HL-60 (cell line): ENCODE measurements at regions not wholly inside any gene's neighbourhood (a gene's known extent, or its start where the extent isn't known, plus 50 kb on each side); places are given as distances from the start of the nearest gene placed in this dataset.

ENCODE experiments used
- DNase-seq, 2 experiments: peaks; one replicate each; pipeline ENCODE4 v3.0.0-alpha.2; 2010 to 2020; ENCODE audit warnings: low read depth in 1 of 2, low spot score in 1 of 2
- H3K27ac ChIP-seq: fragments of 250-450 bp; sonication (Bioruptor Pico); replicated peaks from 2 replicates; pipeline ENCODE4 v1.5.1; 2020; ENCODE audit warnings: mild to moderate bottlenecking, moderate library complexity
- H3K27me3 ChIP-seq: fragments of 250-450 bp; sonication (Bioruptor Pico); 2 replicates; pipeline ENCODE4 v1.5.1; 2021; ENCODE audit warnings: mild to moderate bottlenecking, moderate library complexity; ENCODE audit not compliant: insufficient read depth, poor library complexity, severe bottlenecking
- H3K4me3 ChIP-seq: replicated peaks from 2 replicates; pipeline ENCODE4 v1.5.1; 2011; ENCODE audit warnings: mild to moderate bottlenecking, control low read depth, low read length; ENCODE audit not compliant: insufficient read depth
- CTCF ChIP-seq: IDR thresholded peaks from one replicate; pipeline ENCODE4 v1.5.1; 2011; ENCODE audit warnings: low read length, control low read depth, inconsistent platforms; ENCODE audit not compliant: insufficient read depth
- GABPA ChIP-seq: IDR thresholded peaks from 2 replicates; pipeline ENCODE4 v1.6.1; 2012; ENCODE audit warnings: low read depth
- POLR2AphosphoS5 ChIP-seq: IDR thresholded peaks from 2 replicates; pipeline ENCODE4 v1.6.1; 2012; ENCODE audit warnings: low read depth
- REST ChIP-seq: IDR thresholded peaks from 2 replicates; pipeline ENCODE4 v1.6.1; 2012; ENCODE audit warnings: low read depth; ENCODE audit not compliant: insufficient replicate concordance
- SPI1 ChIP-seq: IDR thresholded peaks from 2 replicates; pipeline ENCODE4 v1.6.1; 2012; ENCODE audit warnings: low read depth, mild to moderate bottlenecking, borderline replicate concordance

GRCh38 chr12:16849473-16849872 is 243.5 kb upstream of the LMO3 start:
- TF ChIP-seq POLR2AphosphoS5 (no peak), GABPA (no peak), SPI1 (no peak), REST (no peak), CTCF (no peak)
- Histone ChIP-seq H3K4me3 (no peak overlapping the region), H3K27ac (no peak overlapping the region), H3K27me3 (no peaks in the 10 kb centered on the region)
- no peak for DNase-seq

GRCh38 chr12:16844875-16845274 is 238.9 kb upstream of the LMO3 start:
- H3K27ac ChIP-seq, result no peak overlapping the region
- no peaks in the 10 kb centered on the region for H3K27me3 ChIP-seq
- no peak overlapping the region for H3K4me3 ChIP-seq
- DNase-seq, result no peak
- TF ChIP-seq GABPA (no peak), REST (no peak), SPI1 (no peak), POLR2AphosphoS5 (no peak), CTCF (no peak)

- TF ChIP-seq SPI1 (no peak), CTCF (no peak), REST (no peak), GABPA (no peak), POLR2AphosphoS5 (no peak)
- Histone ChIP-seq H3K27ac (no peak overlapping the region), H3K4me3 (no peak overlapping the region), H3K27me3 (no peaks in the 10 kb centered on the region)
- no peak for DNase-seq
These were observed 227.5 kb upstream of the LMO3 start for GRCh38 chr12:16833376-16834015.
